GM12878 (cell line): ENCODE measurements at regions not wholly inside any gene's neighbourhood (a gene's known extent, or its start where the extent isn't known, plus 50 kb on each side); places are given as distances from the start of the nearest gene placed in this dataset.

Source experiments
- ATAC-seq: fragments of 200-7000 bp; cut with Tn5 transposase; 3 replicates; pipeline ENCODE4 v1.9.1; 2020; ENCODE audit warnings: mild to moderate bottlenecking, moderate library complexity
- BruUV-seq: library from RNA; stranded (reverse); fragments of 400-500 nt; replicated peaks from 2 replicates; lab custom pipeline; 2021; lab: Mats Ljungman, UMichigan
- CTCF ChIA-PET: fragments of 300-600 bp; sonication (Branson Sonifier 250); formaldehyde crosslinking; extraction: SDS; loops from one replicate; lab custom pipeline; 2021; ENCODE audit warnings: inconsistent platforms; lab: Yijun Ruan, JAX
- POLR2A ChIA-PET: fragments of 350-600 bp; formaldehyde crosslinking; extraction: SDS; loops from one replicate; lab custom pipeline; 2021; ENCODE audit warnings: inconsistent platforms; lab: Charles Lee
- RAD21 ChIA-PET: fragments of 300-600 bp; sonication (Branson Sonifier 250); formaldehyde crosslinking; loops from one replicate; lab custom pipeline; 2023; ENCODE audit warnings: antibody characterized with exemption; ENCODE audit not compliant: unreplicated experiment; lab: Charles Lee
- SMC1A ChIA-PET: fragments of 300-600 bp; sonication (Branson Sonifier 250); formaldehyde crosslinking; loops from one replicate; lab custom pipeline; 2023; ENCODE audit not compliant: unreplicated experiment, uncharacterized antibody; lab: Charles Lee
- DNase-seq: peaks from one replicate; pipeline ENCODE4 v3.0.0-alpha.2; 2011; ENCODE audit warnings: low read depth, low spot score
- FAIRE-seq: peaks from 3 replicates; lab custom pipeline; 2011; peaks lifted over from hg19 to GRCh38; lab: Jason Lieb, UNC
- H2AFZ ChIP-seq: 2 replicates; pipeline ENCODE4 v1.6.0; 2011; ENCODE audit warnings: low read depth, low read length, control low read depth; ENCODE audit not compliant: control insufficient read depth
- H3K27ac ChIP-seq: 2 replicates; pipeline ENCODE4 v1.5.1; 2011; ENCODE audit warnings: control low read depth; ENCODE audit not compliant: control insufficient read depth, insufficient read depth
- H3K27me3 ChIP-seq, 2 experiments: replicated peaks in 1 of 2; 2 replicates each; pipeline versions ENCODE4 v1.6.0 to v1.6.1; 2011; ENCODE audit warnings: low read length in 1 of 2; ENCODE audit not compliant: control insufficient read depth in 2 of 2, insufficient read depth in 2 of 2
- H3K36me3 ChIP-seq, 2 experiments: 2 replicates each; pipeline ENCODE4 v1.5.1; 2011; ENCODE audit warnings: low read length in 1 of 2; ENCODE audit not compliant: control insufficient read depth in 2 of 2, insufficient read depth in 2 of 2
- H3K4me1 ChIP-seq: 2 replicates; pipeline ENCODE4 v1.6.1; 2011; ENCODE audit warnings: mild to moderate bottlenecking, low read length, moderate library complexity, mixed read lengths; ENCODE audit not compliant: control insufficient read depth, insufficient read depth
- H3K4me2 ChIP-seq: 2 replicates; pipeline ENCODE4 v1.6.0; 2011; ENCODE audit warnings: control low read depth; ENCODE audit not compliant: control insufficient read depth, insufficient read depth
- H3K4me3 ChIP-seq: fragments of 200-600 bp; sonication (generic); 2 replicates; pipeline ENCODE4 v1.5.1; 2016
- H3K79me2 ChIP-seq: 2 replicates; pipeline ENCODE4 v1.6.0; 2011; ENCODE audit warnings: low read length; ENCODE audit not compliant: control insufficient read depth, insufficient read depth
- H3K9ac ChIP-seq: 2 replicates; pipeline ENCODE4 v1.8.0; 2011; ENCODE audit warnings: low read length, control low read depth, mixed read lengths; ENCODE audit not compliant: control insufficient read depth, insufficient read depth
- H3K9me3 ChIP-seq: replicated peaks from 3 replicates; pipeline ENCODE4 v1.5.1; 2011; ENCODE audit warnings: mild to moderate bottlenecking, low read length; ENCODE audit not compliant: control insufficient read depth, insufficient read depth
- H4K20me1 ChIP-seq: 2 replicates; pipeline ENCODE4 v1.6.0; 2011; ENCODE audit not compliant: control insufficient read depth, insufficient read depth
- BACH1 ChIP-seq: fragments of 450-650 bp; IDR thresholded peaks from 2 replicates; pipeline ENCODE4 v1.6.1; 2017; ENCODE audit warnings: mild to moderate bottlenecking, borderline replicate concordance
- CBX3 ChIP-seq: fragments of 200-600 bp; sonication (generic); IDR thresholded peaks from 2 replicates; pipeline ENCODE4 v1.6.1; 2016; ENCODE audit warnings: low read depth, borderline replicate concordance
- CHD1 ChIP-seq: IDR thresholded peaks from 2 replicates; pipeline ENCODE4 v1.6.1; 2012; ENCODE audit warnings: low read depth, low read length, improper control_type of control experiment
- CREB1 ChIP-seq: IDR thresholded peaks from 2 replicates; pipeline ENCODE4 v1.6.1; 2012; ENCODE audit warnings: low read depth, mild to moderate bottlenecking, inconsistent platforms
- CTCF ChIP-seq, 3 experiments: IDR thresholded peaks in 2 of 3; conservative IDR thresholded peaks in 1 of 3; 2 replicates each; pipeline ENCODE4 v1.5.1; 2011; ENCODE audit warnings: low read depth in 3 of 3, low read length in 3 of 3, mild to moderate bottlenecking in 3 of 3, control low read depth in 2 of 3, moderate library complexity in 2 of 3, inconsistent platforms in 1 of 3, mixed read lengths in 1 of 3; ENCODE audit not compliant: control insufficient read depth in 2 of 3, insufficient read depth in 1 of 3; ENCODE audit errors: extremely low read depth in 1 of 3
- ESRRA ChIP-seq: IDR thresholded peaks from 2 replicates; pipeline ENCODE4 v1.6.1; 2012; ENCODE audit warnings: mild to moderate bottlenecking, low read length, improper control_type of control experiment
- FOS ChIP-seq: IDR thresholded peaks from 3 replicates; pipeline ENCODE4 v1.6.1; 2011; ENCODE audit warnings: borderline replicate concordance; ENCODE audit not compliant: insufficient read length; ENCODE audit errors: extremely low read depth
- HDAC6 ChIP-seq: fragments of 200-600 bp; sonication (generic); IDR thresholded peaks from one replicate; pipeline ENCODE4 v1.8.0; 2017; ENCODE audit warnings: antibody characterized with exemption; ENCODE audit not compliant: unreplicated experiment
- IKZF2 ChIP-seq, 2 experiments: fragments of 450-650 bp; IDR thresholded peaks; 2 replicates each; pipeline ENCODE4 v1.6.1; 2017; ENCODE audit warnings: mild to moderate bottlenecking in 2 of 2, moderate library complexity in 2 of 2
- IRF4 ChIP-seq: IDR thresholded peaks from 2 replicates; pipeline ENCODE4 v1.6.1; 2011; ENCODE audit warnings: low read depth, low read length
- KDM1A ChIP-seq: fragments of 200-600 bp; sonication (generic); IDR thresholded peaks from 2 replicates; pipeline ENCODE4 v1.6.1; 2016; ENCODE audit warnings: borderline replicate concordance
- MLLT1 ChIP-seq: fragments of 450-650 bp; IDR thresholded peaks from 2 replicates; pipeline ENCODE4 v1.6.1; 2016; ENCODE audit warnings: mild to moderate bottlenecking
- PRDM15 ChIP-seq: fragments of 450-650 bp; formaldehyde crosslinking; IDR thresholded peaks from 2 replicates; pipeline ENCODE4 v1.4.0; 2020; ENCODE audit warnings: mild to moderate bottlenecking, moderate library complexity
- SIN3A ChIP-seq: IDR thresholded peaks from 2 replicates; pipeline ENCODE4 v1.6.1; 2012; ENCODE audit warnings: low read depth, low read length, improper control_type of control experiment
- STAT3 ChIP-seq: IDR thresholded peaks from 2 replicates; pipeline ENCODE4 v1.6.1; 2011; ENCODE audit warnings: low read depth, low read length, improper control_type of control experiment
- USF2 ChIP-seq: IDR thresholded peaks from 2 replicates; pipeline ENCODE4 v1.6.1; 2011; ENCODE audit warnings: low read depth, low read length, improper control_type of control experiment, borderline replicate concordance
- ZBED1 ChIP-seq: IDR thresholded peaks from 2 replicates; pipeline ENCODE4 v1.6.1; 2016; ENCODE audit warnings: borderline replicate concordance
- WGBS: methylation state at CpG from one replicate; pipeline ENCODE4 v1.1.6; 2016; ENCODE audit warnings: low lambda C conversion rate; ENCODE audit not compliant: insufficient replicate concordance, insufficient coverage; ENCODE audit errors: missing lambda C conversion rate; 5-methylcytosine and 5-hydroxymethylcytosine counted together
- in situ Hi-C: fragments of 300-500 bp; cut with MboI; formaldehyde crosslinking; loops from 9 replicates; pipeline ENCODE4 v1.14.3; 2018; ENCODE audit warnings: mixed read lengths
- intact Hi-C: fragments of 100-400 bp; cut with micrococcal nuclease; formaldehyde crosslinking; loops from one replicate; pipeline ENCODE4 v1.14.2; 2022; ENCODE audit not compliant: unreplicated experiment

GRCh38 chr7:81213394-81213793 is 294.5 kb upstream of the SEMA3C start (continued):
- TF ChIP-seq CBX3: no peak
- no peak for TF ChIP-seq CTCF (IDR thresholded peaks at IDR 0.05 in 2 of 3, conservative IDR thresholded peaks at IDR 0.05 in 1 of 3; ENCODE audit: control insufficient read depth in 2 of 3, extremely low read depth in 1 of 3, insufficient read depth in 1 of 3, low read depth in 3 of 3, low read length in 3 of 3)

GRCh38 chr7:81211934-81212320 is 293.1 kb upstream of the SEMA3C start:
- ChIA-PET POLR2A (no interaction called here), RAD21 (no interaction called here), CTCF (interaction anchor here (0.9 kb wide), 1 partner anchor 9 kb away, joined by 4 read pairs; no protein-coding TSS in a partner anchor), SMC1A (interaction anchor here (0.7 kb wide), 1 partner anchor 215 kb away, joined by 3 read pairs; no protein-coding TSS in a partner anchor)
- Histone ChIP-seq H3K9ac (no peak overlapping the region), H3K27ac (no peak overlapping the region), H3K4me1 (no peaks in the 10 kb centered on the region), H3K36me3 (no peaks in the 10 kb centered on the region), H3K4me3 (no peak overlapping the region), H2AFZ (no peak overlapping the region), H3K27me3 (no peaks in the 10 kb centered on the region; a peak in 1 of 4 replicates), H3K9me3 (no peaks in the 10 kb centered on the region), H3K79me2 (no peaks in the 10 kb centered on the region), H4K20me1 (no peaks in the 10 kb centered on the region), H3K4me2 (no peak overlapping the region)
- in situ Hi-C loops: no loop called here
- BruUV-seq: no TSS peak
- intact Hi-C loops: no loop called here
- ATAC-seq (no peak), DNase-seq (no peak), FAIRE-seq (no peak)
- WGBS: 25% methylated on average over 4 of the region's 4 CpGs
- TF ChIP-seq BACH1 (no peak), HDAC6 (no peak), STAT3 (no peak), IRF4 (no peak), MLLT1 (no peak), PRDM15 (CRISPR knock-in tag) (no peak), IKZF2 (IDR thresholded peaks at IDR 0.05) (no peak), CHD1 (no peak), USF2 (no peak), ZBED1 (no peak), FOS (no peak), ESRRA (no peak), KDM1A (no peak), CREB1 (no peak), SIN3A (no peak)
